ENCODE measurements at regions not wholly inside any gene's neighbourhood (a gene's known extent, or its start where the extent isn't known, plus 50 kb on each side); places are given as distances from the start of the nearest gene placed in this dataset.

DNA sequence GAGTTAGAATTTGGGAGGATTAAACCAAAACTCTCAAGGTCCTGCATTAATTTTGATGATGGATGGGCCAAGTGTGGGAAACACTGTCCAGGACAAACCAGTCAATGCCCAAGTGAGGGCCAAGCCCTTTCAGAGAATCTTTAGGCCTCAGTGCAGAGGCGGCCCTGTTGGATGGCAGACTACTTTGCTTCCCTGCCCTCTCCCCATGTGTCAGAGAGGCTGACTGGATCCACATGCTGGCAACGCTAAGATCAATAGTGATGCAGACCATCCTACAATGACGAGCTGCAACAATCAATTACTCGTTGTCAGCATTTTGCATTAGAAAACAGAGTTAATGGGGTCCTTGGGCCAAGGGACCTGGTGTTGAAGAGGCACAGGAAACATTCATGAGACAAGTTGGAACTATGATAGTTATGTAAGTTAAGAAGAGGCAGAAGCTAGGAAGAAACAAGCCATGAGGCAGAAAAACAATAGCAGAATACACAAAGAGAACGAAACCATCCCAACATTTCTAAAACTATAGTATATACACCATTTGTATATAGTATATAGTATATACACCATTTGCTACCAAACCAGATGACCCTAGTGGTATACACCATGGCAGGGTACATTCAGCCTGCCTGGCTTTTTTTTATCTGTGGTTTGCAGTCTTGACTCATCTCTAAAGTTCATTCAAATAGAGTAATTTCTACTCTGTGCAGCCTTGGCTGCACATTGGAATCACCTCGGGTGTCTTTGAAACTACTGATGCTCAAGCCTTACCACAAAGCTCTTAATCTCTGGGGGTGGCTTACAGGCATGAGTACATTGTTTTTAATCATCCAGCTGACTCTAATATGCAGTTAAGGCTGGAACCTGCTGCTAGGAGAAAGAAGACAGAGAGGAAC lies 147.7 kb upstream of the GYPA start:
- in situ Hi-C loops (cut with HindIII; ENCODE audit: low sequenced_read_pairs): no loop called here
- H3K4me3 ChIP-seq (ENCODE audit: low read depth, low read length): no peak overlapping the region
- TF ChIP-seq, protein P1, sequence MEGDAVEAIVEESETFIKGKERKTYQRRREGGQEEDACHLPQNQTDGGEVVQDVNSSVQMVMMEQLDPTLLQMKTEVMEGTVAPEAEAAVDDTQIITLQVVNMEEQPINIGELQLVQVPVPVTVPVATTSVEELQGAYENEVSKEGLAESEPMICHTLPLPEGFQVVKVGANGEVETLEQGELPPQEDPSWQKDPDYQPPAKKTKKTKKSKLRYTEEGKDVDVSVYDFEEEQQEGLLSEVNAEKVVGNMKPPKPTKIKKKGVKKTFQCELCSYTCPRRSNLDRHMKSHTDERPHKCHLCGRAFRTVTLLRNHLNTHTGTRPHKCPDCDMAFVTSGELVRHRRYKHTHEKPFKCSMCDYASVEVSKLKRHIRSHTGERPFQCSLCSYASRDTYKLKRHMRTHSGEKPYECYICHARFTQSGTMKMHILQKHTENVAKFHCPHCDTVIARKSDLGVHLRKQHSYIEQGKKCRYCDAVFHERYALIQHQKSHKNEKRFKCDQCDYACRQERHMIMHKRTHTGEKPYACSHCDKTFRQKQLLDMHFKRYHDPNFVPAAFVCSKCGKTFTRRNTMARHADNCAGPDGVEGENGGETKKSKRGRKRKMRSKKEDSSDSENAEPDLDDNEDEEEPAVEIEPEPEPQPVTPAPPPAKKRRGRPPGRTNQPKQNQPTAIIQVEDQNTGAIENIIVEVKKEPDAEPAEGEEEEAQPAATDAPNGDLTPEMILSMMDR (IDR thresholded peaks at IDR 0.05; ENCODE audit: low read depth, low read length, missing control alignments): no peak
- no peak for DNase-seq (ENCODE audit: low read depth)

GRCh38 chr4:144289667-144290428 lies 149.3 kb upstream of the GYPA start:
- TF ChIP-seq, protein P1 (IDR thresholded peaks at IDR 0.05; ENCODE audit: low read depth, low read length, missing control alignments): no peak
- DNase-seq (ENCODE audit: low read depth): peak; percentile 20

DNA sequence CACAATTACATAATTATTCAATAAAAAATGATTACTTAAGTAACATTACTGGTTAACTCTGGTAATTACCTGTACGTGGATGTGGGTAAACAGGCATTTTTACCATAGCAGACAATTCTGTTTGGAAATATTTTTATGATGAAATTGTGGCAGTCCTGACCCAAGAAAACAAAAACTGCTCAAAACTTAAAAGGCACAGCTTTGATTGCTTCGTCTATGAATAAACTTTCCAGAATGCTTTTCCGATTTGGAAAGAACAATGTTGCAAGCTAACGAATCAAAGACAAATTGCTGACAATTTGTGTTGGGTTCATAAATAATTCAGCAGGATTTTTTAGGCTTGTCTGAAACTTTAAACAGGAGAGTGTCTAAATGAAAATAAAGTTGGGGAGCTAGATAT lies 150.6 kb upstream of the GYPA start:
- in situ Hi-C loops (cut with HindIII; ENCODE audit: low sequenced_read_pairs): no loop called here
- no peak for DNase-seq (ENCODE audit: low read depth)
- TF ChIP-seq, protein P1 (IDR thresholded peaks at IDR 0.05; ENCODE audit: low read depth, low read length, missing control alignments): no peak
- H3K4me3 ChIP-seq (ENCODE audit: low read depth, low read length): no peak overlapping the region

More at GRCh38 chr4:144289667-144290428, 149.3 kb upstream of the GYPA start:
- in situ Hi-C loops (cut with HindIII; ENCODE audit: low sequenced_read_pairs): no loop called here
- no peak overlapping the region for H3K4me3 ChIP-seq (ENCODE audit: low read depth, low read length)

DNA sequence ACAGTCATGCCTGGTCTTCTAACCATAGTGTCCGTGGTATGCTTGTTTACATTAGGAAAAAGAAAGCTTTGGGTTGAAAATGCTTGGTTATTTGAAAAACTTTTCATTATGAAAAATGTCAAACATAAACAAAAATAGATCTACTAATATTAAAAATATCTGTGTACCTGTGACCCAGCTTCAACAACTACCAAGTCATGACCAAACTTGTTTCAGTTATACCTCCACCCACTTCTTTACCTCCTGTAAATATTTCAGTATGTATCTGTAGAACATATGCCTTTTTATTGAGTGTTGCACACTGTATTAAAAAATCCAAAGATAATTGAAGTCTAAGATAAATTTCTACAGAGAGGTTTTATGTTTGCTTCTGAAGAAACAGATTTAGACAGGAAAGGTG lies 153.7 kb upstream of the GYPA start:
- TF ChIP-seq, protein P1 (IDR thresholded peaks at IDR 0.05; ENCODE audit: low read depth, low read length, missing control alignments): no peak
- in situ Hi-C loops (cut with HindIII; ENCODE audit: low sequenced_read_pairs): no loop called here
- no peak overlapping the region for H3K4me3 ChIP-seq (ENCODE audit: low read depth, low read length)
- no peak for DNase-seq (ENCODE audit: low read depth)

DNA sequence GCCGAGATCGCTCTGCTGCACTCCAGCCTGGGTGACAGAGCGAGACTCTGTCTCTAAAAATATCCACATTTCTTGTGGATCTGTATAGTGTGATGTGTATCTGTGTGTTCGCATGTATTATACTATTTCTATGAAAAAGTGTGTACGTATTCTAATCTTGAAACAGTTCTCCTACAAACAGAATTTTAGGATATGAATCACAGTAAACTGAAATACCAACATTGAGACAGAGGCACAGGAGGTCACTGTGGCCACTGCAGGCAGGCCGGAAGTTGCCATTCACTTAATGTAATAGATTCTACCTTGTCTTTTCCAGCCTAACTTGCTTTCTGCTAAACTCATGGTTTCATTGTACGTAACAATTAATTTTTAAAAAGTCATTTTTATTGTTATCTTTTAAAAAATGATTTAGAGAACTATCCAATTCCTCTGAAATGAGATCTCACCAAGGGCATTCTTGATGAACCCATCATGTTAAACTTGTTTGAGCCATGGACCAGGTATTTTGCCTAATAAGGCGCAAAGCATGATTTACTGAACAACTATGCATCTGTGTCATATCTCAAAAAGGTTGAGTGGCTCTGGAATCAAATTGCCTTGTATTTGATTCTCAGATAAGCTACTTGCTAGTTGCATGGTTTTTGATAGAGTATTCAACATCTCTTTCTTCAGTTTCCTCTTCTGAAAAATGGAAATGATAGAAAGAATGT lies 154.9 kb upstream of the GYPA start:
- no peak overlapping the region for H3K4me3 ChIP-seq (ENCODE audit: low read depth, low read length)
- TF ChIP-seq, protein P1 (IDR thresholded peaks at IDR 0.05; ENCODE audit: low read depth, low read length, missing control alignments): no peak
- DNase-seq (ENCODE audit: low read depth): no peak
- in situ Hi-C loops (cut with HindIII; ENCODE audit: low sequenced_read_pairs): no loop called here

DNA sequence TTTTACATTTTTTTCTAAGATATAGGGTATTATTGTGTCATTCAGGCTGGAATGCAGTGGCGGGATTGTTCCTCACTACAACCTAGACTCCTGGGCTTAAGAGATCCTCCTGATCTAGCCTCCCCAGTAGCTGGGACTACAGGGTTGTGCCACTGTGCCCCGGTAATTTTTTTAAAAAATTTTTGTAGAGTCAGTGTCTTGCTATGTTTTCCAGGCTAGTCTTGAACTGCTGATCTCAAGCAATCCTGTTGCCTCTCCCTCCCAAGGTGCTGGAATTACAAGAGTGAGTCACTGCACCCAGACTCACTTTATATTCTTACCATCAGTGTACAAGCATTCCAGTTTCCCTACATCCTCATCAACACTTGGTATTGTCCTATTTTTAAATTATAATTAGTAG lies 156.4 kb upstream of the GYPA start:
- H3K4me3 ChIP-seq (ENCODE audit: low read depth, low read length): no peak overlapping the region
- no peak for DNase-seq (ENCODE audit: low read depth)
- in situ Hi-C loops (cut with HindIII; ENCODE audit: low sequenced_read_pairs): no loop called here
- TF ChIP-seq, protein P1 (IDR thresholded peaks at IDR 0.05; ENCODE audit: low read depth, low read length, missing control alignments): no peak

All from astrocyte of the cerebellum (primary cell).